ENCODE measurements at regions not wholly inside any gene's neighbourhood (a gene's known extent, or its start where the extent isn't known, plus 50 kb on each side); places are given as distances from the start of the nearest gene placed in this dataset.

DNA sequence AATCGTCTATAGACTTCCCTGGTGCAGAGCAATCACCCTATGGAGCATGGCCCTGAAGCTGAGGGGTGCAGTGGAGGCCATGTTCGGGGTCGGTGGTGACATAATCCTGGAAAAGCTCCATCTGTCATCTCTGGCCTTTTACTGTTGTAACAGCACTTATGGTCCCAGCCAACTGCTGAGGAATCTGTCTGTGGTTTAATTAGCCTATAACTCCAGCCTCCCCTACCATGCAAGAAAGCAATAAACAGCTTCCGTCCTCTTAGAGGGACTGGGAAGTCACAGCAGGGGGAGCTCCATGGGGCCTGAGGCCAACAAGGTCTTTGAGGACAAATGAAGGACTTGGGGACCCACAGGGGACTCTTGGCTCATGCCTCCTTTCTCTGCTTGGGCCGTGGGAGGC lies 159.1 kb upstream of the NECTIN1 start:
- Histone ChIP-seq H3K4me2 (no peak overlapping the region), H3K9me3 (ENCODE audit: insufficient read depth, low read depth) (no peaks in the 10 kb centered on the region), H2AFZ (no peak overlapping the region), H3K4me1 (replicated peaks; ENCODE audit: insufficient read depth) (no peaks in the 10 kb centered on the region), H3K9me2 (ENCODE audit: insufficient read depth) (no peaks in the 10 kb centered on the region), H3K27me3 (ENCODE audit: insufficient read depth, low read depth) (peaks cover 80% of the 10 kb centered on the region), H3K36me3 (ENCODE audit: low read depth) (no peaks in the 10 kb centered on the region), H3K79me2 (ENCODE audit: low read depth) (no peaks in the 10 kb centered on the region), H3K27ac (no peak overlapping the region), H3K4me3 (no peak overlapping the region), H3F3A (ENCODE audit: insufficient read depth, low read depth) (no peaks in the 10 kb centered on the region), H4K20me1 (ENCODE audit: insufficient read depth) (no peaks in the 10 kb centered on the region)
- CTCF ChIA-PET, result interaction anchor here (0.5 kb wide), 1 partner anchor 1947 kb away, joined by 3 read pairs; no protein-coding TSS in a partner anchor
- no peak for TF ChIP-seq EZH2 (IDR thresholded peaks at IDR 0.05; ENCODE audit: low read depth)
- TF ChIP-seq, protein P1, sequence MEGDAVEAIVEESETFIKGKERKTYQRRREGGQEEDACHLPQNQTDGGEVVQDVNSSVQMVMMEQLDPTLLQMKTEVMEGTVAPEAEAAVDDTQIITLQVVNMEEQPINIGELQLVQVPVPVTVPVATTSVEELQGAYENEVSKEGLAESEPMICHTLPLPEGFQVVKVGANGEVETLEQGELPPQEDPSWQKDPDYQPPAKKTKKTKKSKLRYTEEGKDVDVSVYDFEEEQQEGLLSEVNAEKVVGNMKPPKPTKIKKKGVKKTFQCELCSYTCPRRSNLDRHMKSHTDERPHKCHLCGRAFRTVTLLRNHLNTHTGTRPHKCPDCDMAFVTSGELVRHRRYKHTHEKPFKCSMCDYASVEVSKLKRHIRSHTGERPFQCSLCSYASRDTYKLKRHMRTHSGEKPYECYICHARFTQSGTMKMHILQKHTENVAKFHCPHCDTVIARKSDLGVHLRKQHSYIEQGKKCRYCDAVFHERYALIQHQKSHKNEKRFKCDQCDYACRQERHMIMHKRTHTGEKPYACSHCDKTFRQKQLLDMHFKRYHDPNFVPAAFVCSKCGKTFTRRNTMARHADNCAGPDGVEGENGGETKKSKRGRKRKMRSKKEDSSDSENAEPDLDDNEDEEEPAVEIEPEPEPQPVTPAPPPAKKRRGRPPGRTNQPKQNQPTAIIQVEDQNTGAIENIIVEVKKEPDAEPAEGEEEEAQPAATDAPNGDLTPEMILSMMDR (conservative IDR thresholded peaks at IDR 0.05), result no peak
- DNase-seq, result no peak
- BruUV-seq (replicated peaks), result no TSS peak
- intact Hi-C loops (cut with micrococcal nuclease; ENCODE audit: unreplicated experiment), result no loop called here
- POLR2A ChIA-PET (ENCODE audit: unreplicated experiment), result no interaction called here

DNA sequence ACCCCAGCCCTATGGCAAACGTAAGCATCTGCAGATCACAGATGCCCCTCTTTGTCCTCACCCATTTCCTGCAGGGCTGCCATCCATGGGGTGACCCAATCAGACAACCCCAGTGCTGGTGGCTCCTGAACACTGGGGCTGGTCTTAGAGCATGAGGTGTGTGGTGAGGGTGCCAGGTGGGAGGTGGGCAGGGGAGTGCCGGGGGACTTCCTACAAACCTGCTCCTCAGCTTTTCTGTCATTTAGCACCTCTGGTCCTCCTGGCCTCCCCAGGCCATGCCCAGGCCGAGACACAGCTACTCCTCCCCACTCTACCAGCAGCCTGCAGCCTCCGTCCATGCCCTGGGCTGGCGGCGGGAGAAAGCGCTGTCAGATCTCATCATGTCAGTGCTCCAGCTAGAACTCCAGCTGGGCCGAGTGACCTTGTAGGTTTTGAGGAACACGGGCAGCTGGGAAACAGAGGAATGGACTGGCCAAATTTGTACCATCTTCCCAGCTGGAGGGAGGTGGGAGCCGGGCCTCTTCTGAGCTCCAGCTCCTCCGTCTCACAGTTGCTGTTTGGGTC lies 157.7 kb upstream of the NECTIN1 start:
- intact Hi-C loops (cut with micrococcal nuclease; ENCODE audit: unreplicated experiment), result no loop called here
- Histone ChIP-seq H3K27me3 (ENCODE audit: insufficient read depth, low read depth) (peaks cover 79% of the 10 kb centered on the region), H3K9me2 (ENCODE audit: insufficient read depth) (no peaks in the 10 kb centered on the region), H3K9me3 (ENCODE audit: insufficient read depth, low read depth) (no peaks in the 10 kb centered on the region), H3K79me2 (ENCODE audit: low read depth) (no peaks in the 10 kb centered on the region), H3K4me2 (no peak overlapping the region), H3F3A (ENCODE audit: insufficient read depth, low read depth) (no peaks in the 10 kb centered on the region), H4K20me1 (ENCODE audit: insufficient read depth) (no peaks in the 10 kb centered on the region), H3K4me1 (replicated peaks; ENCODE audit: insufficient read depth) (no peaks in the 10 kb centered on the region), H3K36me3 (ENCODE audit: low read depth) (no peaks in the 10 kb centered on the region), H2AFZ (no peak overlapping the region), H3K27ac (no peak overlapping the region), H3K4me3 (no peak overlapping the region)
- no peak for DNase-seq
- no TSS peak for BruUV-seq (replicated peaks)
- TF ChIP-seq, protein P1 (conservative IDR thresholded peaks at IDR 0.05), result no peak
- TF ChIP-seq EZH2 (IDR thresholded peaks at IDR 0.05; ENCODE audit: low read depth), result no peak
- POLR2A ChIA-PET (ENCODE audit: unreplicated experiment), result interaction anchor here (0.8 kb wide), 1 partner anchor 86 kb away, joined by 7 read pairs; no protein-coding TSS in a partner anchor
- CTCF ChIA-PET, result no interaction called here

DNA sequence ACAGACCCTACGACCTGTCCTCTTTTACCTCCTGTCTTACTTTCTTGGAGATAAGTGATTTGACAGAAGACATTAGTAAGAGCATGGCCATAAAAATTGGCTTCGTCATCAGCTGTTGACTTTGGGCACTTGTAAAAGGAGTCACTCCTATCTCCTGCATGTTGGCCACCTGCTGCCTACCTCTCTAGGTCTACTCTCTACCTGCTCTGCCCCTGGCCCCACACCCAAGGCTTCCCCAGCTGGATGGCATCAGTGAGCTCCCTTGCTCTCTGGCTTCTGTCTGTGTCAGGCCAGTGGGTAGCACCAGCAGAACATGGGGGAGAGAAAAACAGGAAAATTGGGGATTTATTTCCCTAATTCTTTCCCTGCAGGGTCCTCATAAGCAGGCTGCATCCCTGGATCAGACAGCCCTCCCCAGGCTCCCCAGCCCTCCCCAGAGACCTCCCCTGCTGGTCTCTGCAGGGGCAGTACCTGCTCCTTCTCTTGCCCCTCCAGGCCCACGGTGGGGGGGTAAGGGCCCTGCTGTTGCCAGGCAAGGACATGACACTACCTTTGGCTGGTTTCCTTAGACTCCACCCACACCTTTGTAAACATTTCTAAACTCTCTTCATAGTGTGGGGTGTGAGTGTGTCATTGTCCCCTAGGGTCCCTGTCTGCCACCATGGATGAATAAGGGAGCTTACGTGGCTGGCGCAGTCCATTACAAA lies 157.0 kb upstream of the NECTIN1 start:
- no peaks in the 10 kb centered on the region for H3K9me2 ChIP-seq (ENCODE audit: insufficient read depth)
- H3K4me1 ChIP-seq (replicated peaks; ENCODE audit: insufficient read depth), result no peaks in the 10 kb centered on the region
- TF ChIP-seq, protein P1 (conservative IDR thresholded peaks at IDR 0.05), result no peak
- TF ChIP-seq EZH2 (IDR thresholded peaks at IDR 0.05; ENCODE audit: low read depth), result no peak
- no peak overlapping the region for H3K27ac ChIP-seq
- no peaks in the 10 kb centered on the region for H3F3A ChIP-seq (ENCODE audit: insufficient read depth, low read depth)
- no peaks in the 10 kb centered on the region for H4K20me1 ChIP-seq (ENCODE audit: insufficient read depth)
- no peaks in the 10 kb centered on the region for H3K9me3 ChIP-seq (ENCODE audit: insufficient read depth, low read depth)
- DNase-seq, result no peak
- H3K27me3 ChIP-seq (ENCODE audit: insufficient read depth, low read depth), result peaks cover 78% of the 10 kb centered on the region
- H2AFZ ChIP-seq, result no peak overlapping the region
- no peaks in the 10 kb centered on the region for H3K36me3 ChIP-seq (ENCODE audit: low read depth)
- H3K4me3 ChIP-seq, result no peak overlapping the region
- intact Hi-C loops (cut with micrococcal nuclease; ENCODE audit: unreplicated experiment), result no loop called here
- BruUV-seq (replicated peaks), result no TSS peak
- no peak overlapping the region for H3K4me2 ChIP-seq
- POLR2A ChIA-PET (ENCODE audit: unreplicated experiment), result no interaction called here
- CTCF ChIA-PET, result no interaction called here
- no peaks in the 10 kb centered on the region for H3K79me2 ChIP-seq (ENCODE audit: low read depth)
